Common myeloid progenitor, CD34-positive (primary cell): ENCODE measurements at regions not wholly inside any gene's neighbourhood (a gene's known extent, or its start where the extent isn't known, plus 50 kb on each side); places are given as distances from the start of the nearest gene placed in this dataset.

ENCODE experiments used
- CTCF ChIA-PET: fragments of 350-600 bp; sonication (Branson Sonifier 250); formaldehyde crosslinking; loops from one replicate; lab custom pipeline; 2021; ENCODE audit warnings: antibody characterized with exemption; lab: Charles Lee
- POLR2A ChIA-PET: fragments of 350-600 bp; sonication (Branson Sonifier 250); formaldehyde crosslinking; loops from one replicate; lab custom pipeline; 2021; ENCODE audit warnings: antibody characterized with exemption; lab: Charles Lee
- DNase-seq, 3 donors: peaks; one replicate each; pipeline versions ENCODE4 v3.0.0 to v3.0.0-alpha.2; 2013
- H3K27ac ChIP-seq, 2 experiments: 1 replicate in 1 of 2; 2 replicates in 1 of 2; pipeline ENCODE4 v1.7.0; 2013; ENCODE audit warnings: inconsistent platforms in 2 of 2, low read length in 2 of 2, mild to moderate bottlenecking in 2 of 2, low read depth in 1 of 2, moderate library complexity in 1 of 2; ENCODE audit not compliant: severe bottlenecking in 2 of 2, insufficient read depth in 1 of 2, poor library complexity in 1 of 2
- H3K27me3 ChIP-seq, 5 experiments: replicated peaks in 2 of 5; 1 replicate in 3 of 5; 2 replicates in 2 of 5; pipeline versions ENCODE4 v1.6.1 to v1.7.0; 2013; ENCODE audit warnings: low read length in 4 of 5, mild to moderate bottlenecking in 2 of 5, moderate library complexity in 2 of 5, inconsistent platforms in 1 of 5; ENCODE audit not compliant: insufficient read depth in 5 of 5, control insufficient read depth in 4 of 5
- H3K36me3 ChIP-seq, 4 experiments: 1 replicate in 2 of 4; 2 replicates in 2 of 4; pipeline versions ENCODE4 v1.6.1 to v1.7.0; 2013; ENCODE audit warnings: low read length in 3 of 4, control low read depth in 1 of 4, mild to moderate bottlenecking in 1 of 4; ENCODE audit not compliant: control insufficient read depth in 4 of 4, insufficient read depth in 4 of 4
- H3K4me1 ChIP-seq, 4 experiments: 1 replicate in 3 of 4; 2 replicates in 1 of 4; pipeline versions ENCODE4 v1.6.1 to v1.7.1; 2013; ENCODE audit warnings: low read length in 3 of 4, mild to moderate bottlenecking in 3 of 4, control low read depth in 1 of 4, inconsistent platforms in 1 of 4, moderate library complexity in 1 of 4; ENCODE audit not compliant: control insufficient read depth in 4 of 4, insufficient read depth in 4 of 4; ENCODE audit errors: control extremely low read depth in 1 of 4
- H3K4me3 ChIP-seq, 7 experiments: 1 replicate in 4 of 7; 2 replicates in 3 of 7; pipeline versions ENCODE4 v1.5.1 to v1.7.0; 2013; ENCODE audit warnings: mild to moderate bottlenecking in 7 of 7, low read length in 6 of 7, moderate library complexity in 6 of 7, inconsistent platforms in 2 of 7, low read depth in 2 of 7, control low read depth in 1 of 7; ENCODE audit not compliant: insufficient read depth in 4 of 7, control insufficient read depth in 1 of 7; ENCODE audit errors: extremely low read depth in 1 of 7
- H3K9me3 ChIP-seq, 5 experiments: 1 replicate in 4 of 5; 2 replicates in 1 of 5; pipeline versions ENCODE4 v1.6.1 to v1.7.1; 2013; ENCODE audit warnings: low read length in 4 of 5, mild to moderate bottlenecking in 2 of 5, inconsistent platforms in 1 of 5, low read depth in 1 of 5, moderate library complexity in 1 of 5; ENCODE audit not compliant: control insufficient read depth in 4 of 5, insufficient read depth in 2 of 5; ENCODE audit errors: control extremely low read depth in 1 of 5
- WGBS: methylation state at CpG from one replicate; pipeline ENCODE4 v1.1.5; 2013; ENCODE audit not compliant: insufficient coverage; 5-methylcytosine and 5-hydroxymethylcytosine counted together

- Histone ChIP-seq H3K4me3 (no peak overlapping the region), H3K27me3 (no peaks in the 10 kb centered on the region), H3K4me1 (peaks cover under 1 to 26% (median 16%) of the 10 kb centered on the region in 4 experiments), H3K27ac (no peak overlapping the region), H3K9me3 (peaks cover 0 to 21% (median 12%) of the 10 kb centered on the region in 5 experiments), H3K36me3 (no peaks in the 10 kb centered on the region)
- 100% methylated on average over 9 of the region's 10 CpGs for WGBS
- DNase-seq, result no peak
- ChIA-PET CTCF (interaction anchor here (1.0 to 1.2 kb wide), 2 partner anchors 8 to 65 kb away, joined by 3 to 5 read pairs; no protein-coding TSS in a partner anchor), POLR2A (no interaction called here)
Measured at GRCh38 chr17:17421346-17422216, 55.2 kb upstream of the MED9 start.

GRCh38 chr17:17422217-17422610 is 54.6 kb upstream of the MED9 start:
- Histone ChIP-seq H3K4me1 (peaks cover 0 to 22% (median 11%) of the 10 kb centered on the region in 4 experiments), H3K4me3 (no peak overlapping the region), H3K9me3 (peaks cover 0 to 21% (median 12%) of the 10 kb centered on the region in 5 experiments), H3K27ac (no peak overlapping the region), H3K27me3 (no peaks in the 10 kb centered on the region), H3K36me3 (no peaks in the 10 kb centered on the region)
- CTCF ChIA-PET, result interaction anchor here (1.2 kb wide), 1 partner anchor 66 kb away, joined by 5 read pairs; no protein-coding TSS in a partner anchor
- DNase-seq, result no peak
- POLR2A ChIA-PET, result no interaction called here
- WGBS, result 97% methylated on average over 5 of the region's 5 CpGs

GRCh38 chr17:17422641-17423040 is 54.2 kb upstream of the MED9 start:
- H3K4me1 ChIP-seq, result peaks cover 0 to 22% (median 10%) of the 10 kb centered on the region in 4 experiments
- ChIA-PET CTCF (interaction anchor here (1.0 to 1.9 kb wide), 2 partner anchors 18 to 21 kb away, joined by 3 to 5 read pairs; no protein-coding TSS in a partner anchor), POLR2A (no interaction called here)
- DNase-seq, result no peak
- 98% methylated on average over 7 of the region's 7 CpGs for WGBS
- H3K36me3 ChIP-seq, result no peaks in the 10 kb centered on the region
- H3K4me3 ChIP-seq, result no peak overlapping the region
- H3K27ac ChIP-seq, result no peak overlapping the region
- peaks cover 0 to 21% (median 12%) of the 10 kb centered on the region in 5 experiments for H3K9me3 ChIP-seq
- H3K27me3 ChIP-seq, result no peaks in the 10 kb centered on the region

GRCh38 chr17:17423656-17424055 is 53.1 kb upstream of the MED9 start:
- POLR2A ChIA-PET, result no interaction called here
- H3K36me3 ChIP-seq, result no peaks in the 10 kb centered on the region
- H3K9me3 ChIP-seq, result peaks cover 0 to 21% (median 12%) of the 10 kb centered on the region in 5 experiments
- no peak overlapping the region for H3K4me3 ChIP-seq
- no peak overlapping the region for H3K27ac ChIP-seq
- CTCF ChIA-PET, result interaction anchor here (0.8 to 1.9 kb wide), 3 partner anchors 19 to 53 kb away, joined by 3 to 5 read pairs (median 3); no protein-coding TSS in a partner anchor
- H3K27me3 ChIP-seq, result no peaks in the 10 kb centered on the region
- 92% methylated on average over 2 of the region's 4 CpGs for WGBS
- H3K4me1 ChIP-seq, result peaks cover 0 to 21% (median 7%) of the 10 kb centered on the region in 4 experiments
- DNase-seq, result no peak

- Histone ChIP-seq H3K9me3 (peaks cover 0 to 21% (median 12%) of the 10 kb centered on the region in 5 experiments), H3K27ac (no peak overlapping the region), H3K27me3 (no peaks in the 10 kb centered on the region), H3K4me1 (peaks cover 0 to 21% (median 6%) of the 10 kb centered on the region in 4 experiments), H3K4me3 (no peak overlapping the region), H3K36me3 (no peaks in the 10 kb centered on the region)
- WGBS, result 100% methylated on average over 2 of the region's 2 CpGs
- CTCF ChIA-PET, result interaction anchor here (1.4 to 1.9 kb wide), 2 partner anchors 20 to 21 kb away, joined by 4 to 5 read pairs; no protein-coding TSS in a partner anchor
- no peak for DNase-seq
- POLR2A ChIA-PET, result no interaction called here
Measured at GRCh38 chr17:17424552-17424951, 52.2 kb upstream of the MED9 start.

GRCh38 chr17:17425005-17425404 is 51.8 kb upstream of the MED9 start:
- 96% methylated on average over 7 of the region's 7 CpGs for WGBS
- POLR2A ChIA-PET, result no interaction called here
- Histone ChIP-seq H3K27ac (no peak overlapping the region), H3K4me3 (no peak overlapping the region), H3K4me1 (peaks cover 0 to 20% (median 6%) of the 10 kb centered on the region in 4 experiments), H3K36me3 (no peaks in the 10 kb centered on the region), H3K27me3 (no peaks in the 10 kb centered on the region), H3K9me3 (peaks cover 0 to 21% (median 14%) of the 10 kb centered on the region in 5 experiments)
- CTCF ChIA-PET, result interaction anchor here (1.4 kb wide), 1 partner anchor 21 kb away, joined by 4 read pairs; no protein-coding TSS in a partner anchor
- no peak for DNase-seq
